Tibial nerve (tissue), 4 donors: ENCODE measurements at regions not wholly inside any gene's neighbourhood (a gene's known extent, or its start where the extent isn't known, plus 50 kb on each side); places are given as distances from the start of the nearest gene placed in this dataset.
"Not testable (repeated sequence)": the region's sequence is repeated elsewhere in the genome, so short reads cannot be mapped to it uniquely, and the experiment has no call there.

Experiments
- CTCF ChIP-seq, 5 experiments: fragments of 200-600 bp in 3 of 5; fragments of 450-650 bp in 2 of 5; sonication (generic) in 3 of 5; IDR thresholded peaks; one replicate each; pipeline ENCODE4 v1.5.1; 2016 to 2019; ENCODE audit warnings: antibody characterized with exemption in 5 of 5, mild to moderate bottlenecking in 3 of 5, moderate library complexity in 2 of 5
- EP300 ChIP-seq, 2 donors: sonication (generic); formaldehyde crosslinking; IDR thresholded peaks; one replicate each; pipeline ENCODE4 v1.6.1; 2017; ENCODE audit warnings: antibody characterized with exemption in 2 of 2, mild to moderate bottlenecking in 1 of 2
- POLR2A ChIP-seq, 2 donors: fragments of 450-650 bp; IDR thresholded peaks; one replicate each; pipeline ENCODE4 v1.6.1; 2017; ENCODE audit warnings: antibody characterized with exemption in 2 of 2, mild to moderate bottlenecking in 2 of 2, moderate library complexity in 2 of 2

GRCh38 chr6:144470201-144470600 is 185.1 kb downstream of the UTRN start:
- not testable (repeated sequence) for TF ChIP-seq CTCF, POLR2A, EP300 (IDR thresholded peaks at IDR 0.05)
